OCI-LY7 (cell line): ENCODE measurements at regions not wholly inside any gene's neighbourhood (a gene's known extent, or its start where the extent isn't known, plus 50 kb on each side); places are given as distances from the start of the nearest gene placed in this dataset.

Source experiments
- EZH2phosphoT487 ChIP-seq: fragments of 200-600 bp; sonication (generic); IDR thresholded peaks from 2 replicates; pipeline ENCODE4 v1.6.1; 2018; ENCODE audit warnings: low read depth, borderline replicate concordance, mild to moderate bottlenecking, mixed run types, antibody characterized with exemption, low read length, moderate library complexity, mixed read lengths
- TF ChIP-seq, protein P1 (sequence below): fragments of 200-600 bp; sonication (generic); conservative IDR thresholded peaks from 2 replicates; pipeline ENCODE4 v1.5.1; 2014; ENCODE audit warnings: mild to moderate bottlenecking, antibody characterized with exemption, low read length, moderate library complexity, mixed read lengths

DNA sequence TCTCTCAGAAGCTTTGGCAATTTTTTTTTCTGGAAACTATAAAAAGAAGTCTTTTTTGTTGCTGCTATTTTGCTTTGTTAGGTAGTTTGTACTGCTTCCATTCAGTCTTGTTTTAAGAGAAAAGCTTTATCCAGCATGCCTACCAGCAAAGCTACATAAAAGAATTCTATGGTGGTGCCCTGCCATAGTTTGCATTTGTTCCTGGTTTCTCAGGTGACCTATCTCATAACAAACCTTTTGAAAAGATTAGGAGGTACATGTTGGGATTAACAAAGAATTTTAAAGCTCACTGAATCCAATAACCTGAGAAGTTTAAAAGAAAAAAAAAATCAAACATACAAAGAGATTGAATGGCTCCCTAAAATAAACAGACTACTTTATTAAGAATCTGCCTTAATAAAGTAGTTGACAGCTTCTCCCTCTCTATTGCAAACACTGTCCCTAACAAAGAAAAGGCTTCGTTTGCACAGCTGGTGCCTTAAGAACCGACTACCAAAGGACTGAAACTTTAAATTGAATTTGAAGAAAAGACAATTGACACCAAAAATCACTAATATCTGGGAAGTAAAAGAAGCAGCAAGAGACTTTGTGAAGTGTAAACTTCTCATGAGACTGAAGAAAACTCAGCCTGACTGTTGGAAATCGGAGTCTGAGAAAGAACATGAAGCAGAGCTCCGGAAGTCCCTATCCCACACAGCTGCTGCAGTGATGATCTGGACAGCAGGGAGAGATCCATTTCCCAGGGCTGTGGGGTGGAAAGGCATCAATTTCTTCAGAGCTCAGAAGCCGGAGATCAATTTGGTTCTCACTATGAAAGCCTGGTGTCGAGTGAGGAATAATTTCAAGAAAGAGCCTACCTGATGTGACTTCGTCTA lies 102.7 kb upstream of the PLEKHA5 start:
- TF ChIP-seq EZH2phosphoT487 = no peak
- TF ChIP-seq, protein P1, sequence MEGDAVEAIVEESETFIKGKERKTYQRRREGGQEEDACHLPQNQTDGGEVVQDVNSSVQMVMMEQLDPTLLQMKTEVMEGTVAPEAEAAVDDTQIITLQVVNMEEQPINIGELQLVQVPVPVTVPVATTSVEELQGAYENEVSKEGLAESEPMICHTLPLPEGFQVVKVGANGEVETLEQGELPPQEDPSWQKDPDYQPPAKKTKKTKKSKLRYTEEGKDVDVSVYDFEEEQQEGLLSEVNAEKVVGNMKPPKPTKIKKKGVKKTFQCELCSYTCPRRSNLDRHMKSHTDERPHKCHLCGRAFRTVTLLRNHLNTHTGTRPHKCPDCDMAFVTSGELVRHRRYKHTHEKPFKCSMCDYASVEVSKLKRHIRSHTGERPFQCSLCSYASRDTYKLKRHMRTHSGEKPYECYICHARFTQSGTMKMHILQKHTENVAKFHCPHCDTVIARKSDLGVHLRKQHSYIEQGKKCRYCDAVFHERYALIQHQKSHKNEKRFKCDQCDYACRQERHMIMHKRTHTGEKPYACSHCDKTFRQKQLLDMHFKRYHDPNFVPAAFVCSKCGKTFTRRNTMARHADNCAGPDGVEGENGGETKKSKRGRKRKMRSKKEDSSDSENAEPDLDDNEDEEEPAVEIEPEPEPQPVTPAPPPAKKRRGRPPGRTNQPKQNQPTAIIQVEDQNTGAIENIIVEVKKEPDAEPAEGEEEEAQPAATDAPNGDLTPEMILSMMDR = no peak
